Fibroblast of pulmonary artery (primary cell): ENCODE measurements at regions not wholly inside any gene's neighbourhood (a gene's known extent, or its start where the extent isn't known, plus 50 kb on each side); places are given as distances from the start of the nearest gene placed in this dataset.

Experiments
- DNase-seq: peaks from one replicate; pipeline ENCODE4 v3.0.0-alpha.2; 2010; ENCODE audit warnings: low read depth
- H3K4me3 ChIP-seq: replicated peaks from 2 replicates; pipeline ENCODE4 v1.5.1; 2011; ENCODE audit warnings: low read depth, mild to moderate bottlenecking, control low read depth, low read length, moderate library complexity
- TF ChIP-seq, protein P1 (sequence below): IDR thresholded peaks from 2 replicates; pipeline ENCODE4 v1.5.1; 2011; ENCODE audit warnings: mild to moderate bottlenecking, control low read depth, low read length, inconsistent platforms; ENCODE audit errors: missing control alignments

DNA sequence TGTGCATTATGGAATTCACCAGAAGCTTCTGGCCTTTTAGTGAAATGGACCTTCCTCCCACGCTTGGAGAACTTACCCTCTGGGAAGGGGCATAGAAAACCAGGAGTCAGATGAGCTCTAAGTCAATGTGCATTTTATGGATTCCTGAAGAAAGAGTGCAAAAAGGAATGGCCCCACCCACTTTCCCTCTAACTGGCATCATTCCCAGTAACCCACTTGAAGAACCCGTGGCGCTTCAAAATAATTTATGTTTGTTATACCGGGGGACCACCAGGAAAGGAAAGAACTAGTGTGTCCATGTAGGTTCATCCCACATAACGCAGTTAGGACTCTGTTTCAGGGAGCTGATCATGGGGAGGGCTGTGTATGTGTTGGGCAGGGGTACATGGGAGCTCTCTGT is 1153.4 kb downstream of the TMEM121 start:
- no peak for DNase-seq
- H3K4me3 ChIP-seq: no peak overlapping the region
- TF ChIP-seq, protein P1, sequence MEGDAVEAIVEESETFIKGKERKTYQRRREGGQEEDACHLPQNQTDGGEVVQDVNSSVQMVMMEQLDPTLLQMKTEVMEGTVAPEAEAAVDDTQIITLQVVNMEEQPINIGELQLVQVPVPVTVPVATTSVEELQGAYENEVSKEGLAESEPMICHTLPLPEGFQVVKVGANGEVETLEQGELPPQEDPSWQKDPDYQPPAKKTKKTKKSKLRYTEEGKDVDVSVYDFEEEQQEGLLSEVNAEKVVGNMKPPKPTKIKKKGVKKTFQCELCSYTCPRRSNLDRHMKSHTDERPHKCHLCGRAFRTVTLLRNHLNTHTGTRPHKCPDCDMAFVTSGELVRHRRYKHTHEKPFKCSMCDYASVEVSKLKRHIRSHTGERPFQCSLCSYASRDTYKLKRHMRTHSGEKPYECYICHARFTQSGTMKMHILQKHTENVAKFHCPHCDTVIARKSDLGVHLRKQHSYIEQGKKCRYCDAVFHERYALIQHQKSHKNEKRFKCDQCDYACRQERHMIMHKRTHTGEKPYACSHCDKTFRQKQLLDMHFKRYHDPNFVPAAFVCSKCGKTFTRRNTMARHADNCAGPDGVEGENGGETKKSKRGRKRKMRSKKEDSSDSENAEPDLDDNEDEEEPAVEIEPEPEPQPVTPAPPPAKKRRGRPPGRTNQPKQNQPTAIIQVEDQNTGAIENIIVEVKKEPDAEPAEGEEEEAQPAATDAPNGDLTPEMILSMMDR: no peak

DNA sequence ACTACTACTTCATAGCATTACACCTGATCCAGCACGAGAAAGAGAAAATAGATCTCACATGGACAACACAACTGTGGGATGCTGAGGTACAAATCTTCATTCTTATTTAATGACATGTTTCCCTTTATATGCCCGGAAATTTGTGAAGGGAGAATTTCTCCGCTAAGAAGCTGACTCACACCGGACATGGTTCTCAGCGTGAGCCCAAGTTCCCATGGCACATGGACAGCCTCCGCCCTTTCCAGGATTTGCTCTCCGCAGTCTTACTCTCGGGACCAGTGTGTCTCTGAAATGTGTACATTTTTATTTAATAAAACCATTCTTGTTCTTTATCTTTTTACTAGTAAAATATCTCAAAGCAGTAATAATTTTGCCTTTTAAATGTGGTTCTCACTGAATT is 1154.8 kb downstream of the TMEM121 start:
- TF ChIP-seq, protein P1: no peak
- no peak for DNase-seq
- H3K4me3 ChIP-seq: no peak overlapping the region

DNA sequence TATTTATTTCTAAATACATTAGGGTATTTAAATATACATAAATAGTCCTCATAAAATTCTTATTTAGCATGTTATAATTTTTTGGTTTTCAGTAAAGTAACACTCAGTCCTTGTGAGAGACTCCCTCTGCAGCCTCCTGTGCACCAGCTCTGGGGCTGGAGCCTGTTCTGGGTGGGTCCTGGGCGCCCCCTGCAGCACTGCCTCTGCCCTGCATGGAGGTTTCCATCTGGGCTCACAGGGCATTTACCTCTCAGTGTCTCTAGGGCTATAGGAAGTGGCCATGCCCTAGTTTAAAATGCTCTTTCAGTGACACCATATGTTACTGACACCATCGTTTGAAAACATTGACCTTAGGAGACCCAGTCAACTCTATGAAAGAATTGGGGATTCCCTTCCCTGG is 1155.2 kb downstream of the TMEM121 start:
- no peak overlapping the region for H3K4me3 ChIP-seq
- no peak for DNase-seq
- TF ChIP-seq, protein P1: no peak

DNA sequence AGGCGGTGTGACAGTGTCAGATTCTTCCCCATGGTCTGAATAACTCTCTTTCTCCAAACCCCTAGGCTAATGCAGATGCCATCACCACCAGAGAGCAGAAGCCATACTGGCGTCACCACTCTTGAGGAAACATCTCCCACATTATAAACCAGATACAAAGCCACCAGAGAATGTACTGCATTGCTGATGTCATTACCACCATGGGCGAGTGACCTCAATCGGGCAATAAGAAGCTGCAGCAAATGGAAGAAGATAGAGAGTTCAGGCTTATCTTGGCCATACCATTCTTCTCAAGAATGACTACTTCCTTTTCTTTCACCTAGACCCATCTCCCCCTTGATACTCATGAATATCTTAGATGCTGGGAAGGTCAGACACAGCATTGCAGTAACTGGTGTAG is 1157.2 kb downstream of the TMEM121 start:
- TF ChIP-seq, protein P1: no peak
- DNase-seq: no peak
- no peak overlapping the region for H3K4me3 ChIP-seq

DNA sequence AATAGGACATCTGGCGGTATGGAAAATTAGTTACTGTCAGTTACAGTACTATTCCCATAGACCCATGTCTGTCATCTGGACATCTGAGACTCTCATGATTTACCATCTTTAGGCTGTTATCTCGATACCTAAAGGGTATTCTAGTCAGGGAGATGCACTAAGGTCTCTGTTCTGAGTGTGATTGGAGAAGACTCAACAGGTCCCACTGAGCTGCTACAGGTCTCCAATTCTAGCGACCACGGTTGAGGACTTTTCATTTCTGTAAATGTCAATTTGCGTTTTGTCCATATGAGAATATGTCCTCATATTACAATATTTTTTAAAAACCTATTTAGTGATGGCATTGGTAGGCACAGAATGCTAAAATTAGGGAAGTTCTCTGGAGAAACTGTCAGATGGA is 1160.2 kb downstream of the TMEM121 start:
- H3K4me3 ChIP-seq: no peak overlapping the region
- DNase-seq: no peak
- TF ChIP-seq, protein P1: no peak

DNA sequence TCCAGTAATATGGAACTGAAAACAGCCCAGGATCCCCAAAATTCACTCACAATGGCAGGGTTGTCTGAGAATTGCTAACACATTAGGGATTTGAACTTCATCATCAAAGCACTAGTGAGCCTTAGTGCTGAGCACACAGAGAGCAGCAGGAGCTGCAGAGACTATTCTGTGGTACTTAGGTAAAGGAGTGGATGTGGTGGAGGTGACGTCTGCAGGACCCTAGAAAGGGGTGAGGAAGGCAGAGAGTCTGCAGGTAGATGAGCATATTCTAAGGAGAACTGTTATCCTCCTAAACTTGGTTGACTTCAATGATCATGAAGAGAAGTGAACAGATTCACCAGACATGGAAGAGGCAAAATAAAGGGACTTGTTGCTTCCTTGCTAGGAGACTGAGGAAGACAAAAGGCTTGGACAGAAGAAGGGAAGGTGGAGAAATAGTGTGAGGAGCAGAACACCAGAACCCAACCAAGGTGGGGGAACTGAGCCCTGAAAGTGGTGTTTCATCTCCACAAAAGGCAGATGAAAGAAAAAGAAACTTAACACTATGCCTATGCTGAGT is 1164.0 kb downstream of the TMEM121 start:
- no peak for DNase-seq
- TF ChIP-seq, protein P1: no peak
- H3K4me3 ChIP-seq: no peak overlapping the region

DNA sequence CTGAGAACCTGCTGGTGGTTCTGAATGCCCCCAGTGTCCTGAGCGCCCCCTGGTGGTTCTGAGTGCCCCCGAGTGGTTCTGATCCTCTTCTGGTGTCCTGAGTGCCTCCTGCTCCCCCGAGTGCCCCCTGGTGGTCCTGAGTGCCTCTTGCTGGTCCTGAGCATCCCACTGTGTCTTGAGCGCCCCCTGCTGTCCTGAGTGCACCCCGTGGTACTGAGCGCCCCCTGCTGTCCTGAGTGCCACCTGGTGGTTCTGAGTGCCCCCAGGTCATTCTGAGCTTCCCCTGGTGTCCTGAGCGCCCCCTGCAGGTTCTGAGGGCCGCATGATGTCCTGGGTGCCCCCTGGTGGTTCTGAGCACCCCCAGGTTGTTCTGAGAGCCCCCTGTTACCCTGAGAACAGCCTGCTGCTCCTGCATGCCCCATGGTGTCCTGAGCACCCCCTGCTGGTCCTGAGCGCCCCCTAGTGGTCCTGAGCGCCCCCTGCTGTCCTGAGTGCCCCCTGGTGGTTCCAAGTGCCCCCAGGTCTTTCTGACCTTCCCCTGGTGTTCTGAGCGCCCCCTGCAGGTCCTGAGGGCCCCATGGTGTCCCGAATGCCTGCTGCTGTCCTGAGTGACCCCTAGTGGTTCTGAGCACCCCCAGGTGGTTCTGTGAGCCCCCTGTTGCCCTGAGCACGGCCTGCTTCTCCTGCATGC is 1165.4 kb downstream of the TMEM121 start:
- TF ChIP-seq, protein P1: no peak
- no peak for DNase-seq
- no peak overlapping the region for H3K4me3 ChIP-seq
